IMR-90 (cell line): ENCODE measurements at regions not wholly inside any gene's neighbourhood (a gene's known extent, or its start where the extent isn't known, plus 50 kb on each side); places are given as distances from the start of the nearest gene placed in this dataset.

Source experiments
- ATAC-seq: fragments of 200-7000 bp; cut with Tn5 transposase; 2 replicates; pipeline ENCODE4 v1.9.1; 2020; ENCODE audit warnings: low read depth, mild to moderate bottlenecking, moderate library complexity
- BruUV-seq: library from RNA; stranded (reverse); fragments of 400-500 nt; replicated peaks from 2 replicates; lab custom pipeline; 2021; lab: Mats Ljungman, UMichigan
- CTCF ChIA-PET: fragments of 300-600 bp; formaldehyde crosslinking; extraction: SDS; loops from one replicate; lab custom pipeline; 2021; ENCODE audit warnings: antibody characterized with exemption; lab: Yijun Ruan, JAX
- POLR2A ChIA-PET: fragments of 300-600 bp; sonication (Branson Sonifier 250); formaldehyde crosslinking; loops from one replicate; lab custom pipeline; 2022; ENCODE audit warnings: antibody characterized with exemption; ENCODE audit not compliant: unreplicated experiment; lab: Charles Lee
- DNase-seq: peaks from one replicate; pipeline ENCODE4 v3.0.0; 2013
- H2AFZ ChIP-seq: replicated peaks from 2 replicates; pipeline ENCODE3; 2013; ENCODE audit warnings: low read length, mild to moderate bottlenecking; ENCODE audit not compliant: poor library complexity
- H2AK5ac ChIP-seq: 2 replicates; pipeline ENCODE4 v1.6.1; 2013; ENCODE audit warnings: low read depth, low read length, inconsistent platforms
- H2AK9ac ChIP-seq: replicated peaks from 2 replicates; pipeline ENCODE3; 2013; ENCODE audit warnings: mild to moderate bottlenecking, low read depth, low read length, moderate library complexity; ENCODE audit not compliant: poor library complexity
- H2BK120ac ChIP-seq: 2 replicates; pipeline ENCODE4 v1.6.1; 2013; ENCODE audit warnings: low read depth, low read length, inconsistent platforms
- H2BK15ac ChIP-seq: 3 replicates; pipeline ENCODE4 v1.6.1; 2013; ENCODE audit warnings: low read depth, low read length, inconsistent platforms
- H2BK20ac ChIP-seq: 2 replicates; pipeline ENCODE4 v1.6.1; 2013; ENCODE audit warnings: low read depth, mild to moderate bottlenecking, inconsistent platforms, low read length, moderate library complexity
- H2BK5ac ChIP-seq: 2 replicates; pipeline ENCODE4 v1.6.1; 2013; ENCODE audit warnings: mild to moderate bottlenecking, low read depth, low read length, inconsistent platforms; ENCODE audit not compliant: poor library complexity, severe bottlenecking
- H3K14ac ChIP-seq: replicated peaks from 2 replicates; pipeline ENCODE4 v1.6.1; 2013; ENCODE audit warnings: low read depth, low read length, inconsistent platforms
- H3K18ac ChIP-seq: 2 replicates; pipeline ENCODE4 v1.6.1; 2013; ENCODE audit warnings: low read depth, low read length, control low read depth
- H3K23ac ChIP-seq: 2 replicates; pipeline ENCODE4 v1.6.1; 2013; ENCODE audit warnings: low read depth, low read length, inconsistent platforms
- H3K27ac ChIP-seq: 2 replicates; pipeline ENCODE4 v1.5.1; 2013; ENCODE audit warnings: mild to moderate bottlenecking, control low read depth, low read length; ENCODE audit not compliant: insufficient read depth
- H3K27me3 ChIP-seq: 2 replicates; pipeline ENCODE4 v1.6.1; 2013; ENCODE audit warnings: low read length; ENCODE audit not compliant: control insufficient read depth, insufficient read depth
- H3K36me3 ChIP-seq: 2 replicates; pipeline ENCODE4 v1.6.1; 2013; ENCODE audit warnings: low read length, mixed read lengths; ENCODE audit not compliant: control insufficient read depth, insufficient read depth
- H3K4ac ChIP-seq: 2 replicates; pipeline ENCODE4 v1.6.1; 2013; ENCODE audit warnings: low read depth, low read length, inconsistent platforms
- H3K4me1 ChIP-seq: 2 replicates; pipeline ENCODE4 v1.6.1; 2013; ENCODE audit warnings: low read length, mixed read lengths; ENCODE audit not compliant: control insufficient read depth, insufficient read depth
- H3K4me2 ChIP-seq: 2 replicates; pipeline ENCODE4 v1.6.1; 2013; ENCODE audit warnings: low read depth, mild to moderate bottlenecking, control low read depth, low read length, moderate library complexity
- H3K4me3 ChIP-seq: 2 replicates; pipeline ENCODE4 v1.5.1; 2013; ENCODE audit warnings: low read depth, mild to moderate bottlenecking, control low read depth, low read length, moderate library complexity; ENCODE audit not compliant: insufficient read depth
- H3K56ac ChIP-seq: 2 replicates; pipeline ENCODE4 v1.6.1; 2013; ENCODE audit warnings: low read length, inconsistent platforms; ENCODE audit not compliant: insufficient read depth; ENCODE audit errors: extremely low read depth
- H3K79me1 ChIP-seq, 2 experiments: 2 replicates each; pipeline ENCODE4 v1.6.1; 2013; ENCODE audit warnings: low read length in 2 of 2, inconsistent platforms in 1 of 2, low read depth in 1 of 2
- H3K9ac ChIP-seq: 2 replicates; pipeline ENCODE4 v1.6.1; 2013; ENCODE audit warnings: low read depth, low read length, control low read depth
- H3K9me1 ChIP-seq: 2 replicates; pipeline ENCODE4 v1.6.1; 2013; ENCODE audit warnings: low read length, inconsistent platforms; ENCODE audit not compliant: insufficient read depth
- H3K9me3 ChIP-seq: 2 replicates; pipeline ENCODE4 v1.6.1; 2013; ENCODE audit warnings: low read length; ENCODE audit not compliant: control insufficient read depth, insufficient read depth
- H4K20me1 ChIP-seq: 2 replicates; pipeline ENCODE4 v1.6.1; 2013; ENCODE audit warnings: low read length, inconsistent platforms; ENCODE audit not compliant: insufficient read depth
- H4K5ac ChIP-seq: 2 replicates; pipeline ENCODE4 v1.6.1; 2013; ENCODE audit warnings: mild to moderate bottlenecking, low read depth, low read length, control low read depth
- H4K8ac ChIP-seq, 2 experiments: 2 replicates each; pipeline ENCODE4 v1.6.1; 2013; ENCODE audit warnings: low read depth in 2 of 2, low read length in 2 of 2, control low read depth in 1 of 2, inconsistent platforms in 1 of 2
- H4K91ac ChIP-seq: 2 replicates; pipeline ENCODE4 v1.6.1; 2013; ENCODE audit warnings: low read depth, low read length, inconsistent platforms; ENCODE audit not compliant: insufficient read depth
- BHLHE40 ChIP-seq: fragments of 150-350 bp; IDR thresholded peaks from 2 replicates; pipeline ENCODE4 v1.6.1; 2016; ENCODE audit warnings: mild to moderate bottlenecking, low read depth, low read length
- CHD1 ChIP-seq: IDR thresholded peaks from 2 replicates; pipeline ENCODE4 v1.6.1; 2012; ENCODE audit warnings: low read depth, low read length, improper control_type of control experiment
- CTCF ChIP-seq: conservative IDR thresholded peaks from 2 replicates; pipeline ENCODE4 v1.5.1; 2012; ENCODE audit warnings: mild to moderate bottlenecking, low read depth, low read length, improper control_type of control experiment
- ELK1 ChIP-seq: fragments of 150-350 bp; IDR thresholded peaks from 2 replicates; pipeline ENCODE4 v1.6.1; 2016; ENCODE audit warnings: low read depth, mild to moderate bottlenecking, low read length, moderate library complexity, borderline replicate concordance
- FOS ChIP-seq: fragments of 150-350 bp; IDR thresholded peaks from 2 replicates; pipeline ENCODE4 v1.6.1; 2016; ENCODE audit warnings: low read depth, low read length
- MAFK ChIP-seq: IDR thresholded peaks from 2 replicates; pipeline ENCODE4 v1.6.1; 2012; ENCODE audit warnings: low read depth, low read length, improper control_type of control experiment
- MXI1 ChIP-seq: IDR thresholded peaks from 2 replicates; pipeline ENCODE4 v1.6.1; 2012; ENCODE audit warnings: low read depth, mild to moderate bottlenecking, low read length, moderate library complexity, borderline replicate concordance
- RAD21 ChIP-seq: IDR thresholded peaks from 2 replicates; pipeline ENCODE4 v1.6.1; 2012; ENCODE audit warnings: low read length, improper control_type of control experiment
- RFX5 ChIP-seq: IDR thresholded peaks from 2 replicates; pipeline ENCODE4 v1.8.0; 2012; ENCODE audit warnings: low read depth, mild to moderate bottlenecking, low read length, moderate library complexity
- SMC3 ChIP-seq: fragments of 150-350 bp; IDR thresholded peaks from 2 replicates; pipeline ENCODE4 v1.6.1; 2016; ENCODE audit warnings: low read depth, mild to moderate bottlenecking, antibody characterized with exemption, low read length, moderate library complexity
- USF2 ChIP-seq: fragments of 150-350 bp; IDR thresholded peaks from 2 replicates; pipeline ENCODE4 v1.6.1; 2017; ENCODE audit warnings: mild to moderate bottlenecking, antibody characterized with exemption, low read length, low read depth
- WGBS, 2 experiments: methylation state at CpG; one replicate each; pipeline versions ENCODE4 v1.1.5 to v1.1.7; 2013; ENCODE audit warnings: missing lambda C conversion rate in 2 of 2; ENCODE audit not compliant: insufficient read length in 1 of 2; ENCODE audit errors: extremely low coverage in 2 of 2; 5-methylcytosine and 5-hydroxymethylcytosine counted together
- dilution Hi-C: fragments of 300-500 bp; cut with HindIII; formaldehyde crosslinking; loops from one replicate; pipeline ENCODE4 v1.14.3; 2018; ENCODE audit warnings: low sequenced_read_pairs; ENCODE audit not compliant: unreplicated experiment
- in situ Hi-C: fragments of 300-500 bp; cut with MboI; formaldehyde crosslinking; loops from 3 replicates; pipeline ENCODE4 v1.14.3; 2019; ENCODE audit warnings: low sequenced_read_pairs, inconsistent platforms, mixed read lengths
- intact Hi-C: fragments of 100-400 bp; cut with micrococcal nuclease; formaldehyde crosslinking; loops from 2 replicates; pipeline ENCODE4 v1.10.0; 2022

DNA sequence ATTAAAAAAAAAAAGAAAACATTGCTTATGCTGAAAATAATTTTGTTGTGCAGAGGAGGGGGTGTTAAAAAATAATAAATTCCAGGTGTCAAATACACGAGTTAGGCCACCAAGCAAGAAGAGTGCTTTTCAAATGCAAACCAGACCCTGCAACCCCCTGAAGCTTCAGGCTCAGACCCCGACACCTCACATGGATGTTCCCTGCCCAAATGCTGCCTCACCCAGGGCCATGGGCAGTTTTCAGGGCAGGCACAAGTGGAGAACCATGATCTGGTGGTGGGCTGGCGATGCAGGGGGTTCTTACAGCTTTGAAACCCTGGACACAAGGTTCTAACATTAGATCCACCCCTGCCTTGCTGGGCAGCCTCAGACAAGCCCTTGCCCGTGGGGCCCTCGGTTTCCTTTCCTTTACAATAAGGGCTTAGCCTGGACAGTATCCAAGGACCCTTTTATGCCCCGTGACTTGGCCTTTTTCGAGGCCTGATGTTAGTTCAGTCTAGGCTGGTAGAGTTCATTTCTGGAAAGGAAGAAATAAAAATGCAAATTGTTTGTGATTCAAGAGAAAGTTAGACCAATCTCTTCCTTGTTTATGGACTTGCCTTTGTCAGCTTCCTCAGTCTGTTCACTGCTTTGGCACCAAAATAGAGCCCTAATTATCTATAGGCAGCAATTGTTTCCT, 168.7 kb downstream of the DDX1 start:
- in situ Hi-C loops (no loop called here), dilution Hi-C loops (no loop called here), intact Hi-C loops (no loop called here)
- Histone ChIP-seq H2AFZ (no peak overlapping the region), H3K4ac (no peak overlapping the region), H3K36me3 (no peaks in the 10 kb centered on the region), H2AK9ac (no peak overlapping the region), H3K27ac (no peak overlapping the region), H2BK5ac (no peak overlapping the region), H4K91ac (no peak overlapping the region), H2AK5ac (no peak overlapping the region), H3K4me2 (no peak overlapping the region), H4K8ac (no peak overlapping the region), H4K5ac (no peak overlapping the region), H2BK20ac (no peak overlapping the region), H3K27me3 (no peaks in the 10 kb centered on the region), H2BK120ac (no peak overlapping the region), H2BK15ac (no peak overlapping the region), H3K79me1 (no peaks in the 10 kb centered on the region), H3K9me3 (peaks cover 21% of the 10 kb centered on the region), H3K18ac (no peak overlapping the region), H3K56ac (no peak overlapping the region), H3K23ac (no peak overlapping the region), H3K14ac (no peak overlapping the region), H4K20me1 (no peaks in the 10 kb centered on the region), H3K9ac (no peak overlapping the region), H3K4me1 (no peaks in the 10 kb centered on the region), H3K9me1 (no peaks in the 10 kb centered on the region), H3K4me3 (no peak overlapping the region)
- no CpG with 5 or more reads among the region's 7 CpGs for WGBS, 2 experiments
- POLR2A ChIA-PET = no interaction called here
- DNase-seq (no peak), ATAC-seq (no peak)
- CTCF ChIA-PET = no interaction called here
- TF ChIP-seq RFX5 = no peak
- no peak for TF ChIP-seq CHD1
- no peak for TF ChIP-seq BHLHE40
- no peak for TF ChIP-seq MAFK
- TF ChIP-seq MXI1 = no peak
- TF ChIP-seq FOS = no peak
- TF ChIP-seq SMC3 = no peak
- TF ChIP-seq USF2 = no peak
- TF ChIP-seq ELK1 = no peak
- TF ChIP-seq RAD21 = no peak
- no peak for TF ChIP-seq CTCF
- BruUV-seq = no TSS peak
